GM19455 (cell line): ENCODE measurements at regions not wholly inside any gene's neighbourhood (a gene's known extent, or its start where the extent isn't known, plus 50 kb on each side); places are given as distances from the start of the nearest gene placed in this dataset.

Experiments
- ATAC-seq: cut with Tn5 transposase; IDR thresholded peaks from one replicate; pipeline ENCODE4 v1.9.1; 2021; ENCODE audit not compliant: unreplicated experiment

DNA sequence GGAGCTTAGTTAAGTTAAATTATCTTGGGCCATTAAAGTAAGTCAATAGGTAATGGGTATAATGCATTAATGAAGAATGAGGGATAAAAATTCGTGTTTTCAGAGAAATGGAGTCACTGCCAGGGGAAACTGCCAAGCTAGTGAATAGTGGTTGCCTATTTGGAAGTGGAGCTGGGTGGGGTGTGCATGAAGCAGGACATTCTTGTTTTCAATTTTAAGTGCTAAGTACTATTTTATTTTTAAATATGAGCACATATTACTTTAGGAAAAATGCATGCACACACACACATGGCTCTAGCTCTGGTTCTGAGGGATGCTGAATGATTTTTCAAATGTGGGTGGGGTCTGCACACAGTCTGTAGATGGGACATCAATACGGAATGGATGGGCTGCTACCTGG is 717.7 kb upstream of the SGCG start:
- no peak for ATAC-seq

DNA sequence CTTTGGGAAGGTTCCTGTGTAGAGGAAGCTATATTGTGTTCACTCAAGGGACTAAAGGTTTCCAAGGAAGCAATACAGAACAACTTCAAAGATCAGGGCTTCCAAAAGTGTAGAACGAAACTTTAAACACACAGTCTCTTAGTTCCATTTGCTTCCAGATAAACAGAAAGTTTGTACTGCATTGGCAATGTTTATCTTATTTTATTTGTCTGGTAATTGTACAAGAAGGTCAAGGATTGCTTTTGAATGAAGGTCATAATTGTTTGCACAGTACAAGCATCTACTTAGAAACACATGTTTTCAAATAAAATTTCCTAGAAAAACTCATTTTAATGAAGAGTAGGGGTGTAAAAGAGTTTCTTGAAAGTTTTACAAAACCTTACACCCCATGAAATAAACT is 712.7 kb upstream of the SGCG start:
- no peak for ATAC-seq

- ATAC-seq: no peak
These were observed 712.0 kb upstream of the SGCG start for GRCh38 chr13:22468824-22469223.

DNA sequence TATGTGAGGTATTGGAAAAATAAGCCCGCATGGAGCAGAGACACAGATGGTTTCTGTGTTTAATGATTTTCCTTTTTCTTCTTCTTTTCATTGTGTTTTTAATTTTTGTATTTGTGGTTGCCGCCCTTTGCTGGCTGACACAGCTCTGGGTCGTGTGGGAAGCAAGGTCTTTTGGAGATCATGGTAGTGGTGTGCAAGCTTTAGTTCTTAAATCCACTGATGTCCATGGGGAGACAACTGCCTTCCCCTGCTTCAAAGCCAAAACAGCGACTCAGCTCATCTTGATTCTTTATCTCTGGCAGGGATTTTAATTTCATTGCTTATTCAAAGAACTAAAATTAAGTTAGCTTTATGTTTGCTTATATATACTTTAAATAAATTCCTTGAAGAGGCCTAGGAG is 711.3 kb upstream of the SGCG start:
- ATAC-seq: no peak

DNA sequence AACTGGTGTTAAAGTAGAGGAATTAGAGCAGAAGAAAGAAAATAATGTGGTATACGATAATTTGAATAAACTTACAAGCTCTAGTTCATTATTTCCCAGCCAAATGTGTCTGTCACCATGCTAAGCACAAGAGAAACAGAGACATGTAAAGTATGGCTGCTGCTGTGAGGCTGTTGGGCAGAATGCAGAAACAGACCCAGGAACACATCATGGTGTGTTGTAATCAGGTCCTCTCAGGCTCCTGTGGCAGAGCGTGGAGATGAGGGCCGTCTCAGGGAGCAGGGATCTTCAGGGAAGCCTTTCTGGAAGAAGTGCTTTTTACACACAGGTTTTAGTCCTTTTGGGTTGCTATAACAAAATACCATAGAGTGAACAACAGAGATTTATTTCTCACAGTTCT is 710.7 kb upstream of the SGCG start:
- no peak for ATAC-seq

DNA sequence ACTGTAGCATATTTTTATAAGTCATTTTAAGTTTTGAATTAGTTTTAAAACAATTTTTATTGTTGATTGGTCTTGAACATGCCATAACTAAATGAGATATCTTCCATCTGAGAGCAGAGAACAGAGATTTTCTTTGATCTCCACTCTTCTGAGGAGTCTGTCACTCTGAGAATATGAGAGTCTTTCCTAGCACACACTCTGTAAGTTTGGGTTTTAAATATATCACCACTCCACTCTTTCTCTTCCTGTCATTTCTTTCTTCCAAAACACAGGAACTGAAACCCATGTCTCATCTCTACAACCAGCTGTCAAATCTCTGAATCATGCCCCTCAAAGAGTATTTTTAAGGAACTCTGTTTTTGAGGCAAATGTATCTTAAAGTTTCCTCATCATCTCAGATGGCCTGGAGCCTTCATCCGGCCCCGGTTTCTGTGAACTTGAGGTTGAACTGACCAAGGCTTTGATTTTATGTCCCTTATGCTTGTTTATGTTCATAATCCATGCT is 698.2 kb upstream of the SGCG start:
- ATAC-seq: no peak

DNA sequence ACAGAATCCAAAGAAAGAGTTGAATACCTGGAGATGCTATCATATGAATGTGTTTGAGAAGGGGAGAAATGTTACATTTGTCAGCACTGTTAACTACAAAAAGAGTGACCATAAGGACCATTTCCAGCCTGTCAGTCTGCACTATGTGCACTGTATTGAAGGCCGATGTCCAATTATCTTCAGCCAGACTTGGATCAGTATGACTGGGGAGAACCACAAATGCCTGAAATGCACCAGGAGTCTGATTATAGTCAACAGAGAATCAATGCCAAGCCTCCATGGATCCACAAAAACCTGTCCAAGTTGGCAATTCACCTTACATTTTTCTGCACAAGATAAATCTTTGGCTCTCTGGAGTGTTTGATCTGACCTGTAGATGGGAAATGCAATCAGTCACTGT is 697.5 kb upstream of the SGCG start:
- ATAC-seq: no peak

DNA sequence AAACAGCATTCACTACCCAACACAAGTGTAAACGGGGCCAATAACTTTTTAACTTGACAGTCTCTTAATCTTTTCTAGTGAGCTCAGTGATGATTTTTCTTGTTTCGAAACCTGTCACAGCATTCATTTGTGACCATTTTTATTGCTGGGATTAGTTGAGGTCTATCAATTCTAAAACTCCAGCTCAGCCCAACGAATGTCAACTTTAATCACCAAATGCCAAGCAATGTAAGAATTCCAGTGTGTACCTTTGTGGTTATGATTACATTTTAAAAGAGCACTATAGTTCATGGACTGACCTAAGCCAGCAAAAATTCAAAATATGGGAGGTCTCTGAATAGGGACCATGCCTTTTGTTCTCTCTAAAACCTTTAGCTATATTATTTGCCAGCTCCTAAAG is 694.3 kb upstream of the SGCG start:
- no peak for ATAC-seq

DNA sequence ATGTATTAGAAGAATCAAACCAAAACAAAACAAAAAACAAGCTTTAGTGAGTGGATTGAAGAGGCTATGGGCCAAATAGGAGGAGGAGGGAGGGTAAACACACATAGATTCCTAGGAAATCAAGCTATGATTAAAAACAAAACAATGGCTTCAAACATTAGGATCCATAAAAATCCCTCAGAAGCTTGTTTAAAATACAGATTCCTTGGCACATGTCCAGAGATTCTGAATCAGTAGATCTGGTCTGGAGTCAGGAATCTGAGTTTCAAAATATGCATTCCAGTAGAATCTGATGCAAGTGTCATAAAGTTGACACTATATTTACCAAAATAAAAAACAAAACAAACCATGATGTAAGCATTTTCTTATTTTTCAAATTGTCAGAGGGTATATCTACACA is 692.8 kb upstream of the SGCG start:
- no peak for ATAC-seq

- no peak for ATAC-seq
These were observed 691.0 kb upstream of the SGCG start for GRCh38 chr13:22489771-22490170.

DNA sequence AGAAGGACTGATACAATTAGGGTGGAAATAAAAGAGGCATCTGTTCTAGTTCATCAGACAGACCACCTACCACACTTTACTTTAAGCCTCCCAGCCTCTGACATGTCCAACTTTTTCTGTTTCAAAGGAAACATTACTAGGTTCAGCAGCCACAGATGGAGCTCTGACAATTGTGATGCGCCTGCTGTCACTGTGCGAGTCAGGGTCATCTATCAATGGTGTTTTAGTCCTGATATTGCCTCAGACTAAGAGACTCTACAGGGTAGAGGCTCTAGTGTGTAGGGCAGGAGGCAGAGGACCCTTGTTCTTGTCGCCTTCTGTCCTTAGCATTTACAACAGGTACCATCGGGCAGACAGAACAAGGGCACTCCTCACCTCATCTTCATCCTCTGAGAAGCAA is 685.0 kb upstream of the SGCG start:
- ATAC-seq: no peak

DNA sequence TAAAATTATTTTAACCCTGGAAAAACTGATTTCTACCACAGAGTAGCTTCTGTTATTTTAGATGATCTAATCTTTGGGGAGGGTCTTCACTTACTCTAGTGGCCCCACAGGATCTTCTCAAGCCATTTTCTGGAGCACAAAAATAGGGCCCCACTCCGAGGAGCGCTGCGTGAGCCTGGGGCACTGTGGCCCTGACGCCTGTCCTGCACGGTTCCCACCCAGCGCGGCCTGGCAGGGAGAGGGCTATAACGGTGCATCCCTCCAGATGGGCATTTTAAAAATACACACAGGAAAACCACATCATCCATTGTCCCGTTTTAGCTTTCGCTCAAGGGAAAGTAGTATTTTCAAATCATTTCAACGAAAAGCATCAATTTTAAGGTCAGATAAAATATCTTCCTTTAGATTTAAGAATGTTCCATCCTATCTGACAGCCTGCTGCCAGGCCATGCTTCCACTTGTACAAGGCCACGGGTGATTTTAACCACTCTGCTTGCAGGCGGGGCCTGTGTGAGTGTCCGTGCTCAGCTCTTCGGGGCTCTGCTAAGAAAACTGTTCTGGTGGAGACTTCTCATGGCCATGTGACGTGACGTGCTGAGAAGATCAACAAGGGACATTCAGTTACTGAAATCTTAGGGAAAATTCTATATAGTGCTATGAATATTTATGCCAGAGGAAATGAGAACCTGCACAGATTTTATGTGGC is 683.8 kb upstream of the SGCG start:
- ATAC-seq: no peak

DNA sequence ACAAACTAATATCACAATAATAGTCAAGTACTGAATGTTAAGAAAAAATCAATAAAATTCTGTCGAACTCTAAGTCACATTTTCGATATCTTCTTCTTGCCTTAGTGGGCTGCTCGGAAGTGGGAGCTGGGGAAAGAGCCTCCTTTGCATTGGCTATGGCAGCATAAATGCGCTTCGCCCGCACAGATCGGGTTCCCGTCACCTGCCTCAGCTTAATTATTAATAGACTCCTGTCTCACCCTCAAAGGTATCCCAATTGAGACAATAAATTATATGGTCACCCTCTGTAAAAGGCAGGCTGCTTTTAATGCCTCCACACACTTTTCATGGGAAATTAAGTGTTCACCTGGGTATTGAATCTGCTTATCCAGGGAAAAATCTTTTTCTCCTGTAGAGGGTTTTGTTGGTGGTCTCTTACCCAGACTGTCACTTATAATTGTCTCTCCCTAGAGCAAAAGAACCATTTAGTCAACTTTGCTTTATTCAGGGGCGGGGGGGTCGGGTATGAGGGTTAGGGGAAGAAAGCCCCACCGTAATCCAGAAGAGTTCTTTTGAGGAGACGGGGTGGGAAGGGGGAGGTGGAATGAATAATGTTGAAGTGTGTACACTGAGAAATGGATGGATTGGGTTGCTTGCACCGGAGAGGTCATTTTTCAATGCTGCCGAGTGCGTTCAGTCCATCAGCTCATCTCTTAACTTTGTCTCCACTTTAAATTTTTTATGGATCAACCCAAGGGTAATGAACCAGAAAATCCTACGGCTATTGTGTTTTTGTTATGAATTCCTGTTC is 682.6 kb upstream of the SGCG start:
- ATAC-seq: no peak

DNA sequence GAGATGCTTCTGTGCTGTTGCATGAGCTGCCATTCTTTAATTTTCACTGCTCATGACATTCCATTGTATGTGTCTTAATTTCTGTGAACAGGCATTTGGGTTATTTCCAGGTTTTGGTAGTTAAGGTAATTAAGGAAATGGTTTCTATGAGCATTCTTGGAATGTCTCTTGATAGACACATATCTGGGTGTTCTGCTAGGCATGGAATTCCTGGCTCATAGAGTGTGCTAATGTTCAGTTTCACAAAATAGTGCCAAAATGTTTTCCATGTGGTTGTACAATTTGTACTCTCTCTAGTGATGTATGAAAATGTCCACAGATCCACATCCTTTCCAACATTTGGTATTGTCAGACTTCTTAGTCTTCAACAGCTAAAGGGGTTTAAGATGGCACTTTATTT is 680.9 kb upstream of the SGCG start:
- ATAC-seq: no peak

DNA sequence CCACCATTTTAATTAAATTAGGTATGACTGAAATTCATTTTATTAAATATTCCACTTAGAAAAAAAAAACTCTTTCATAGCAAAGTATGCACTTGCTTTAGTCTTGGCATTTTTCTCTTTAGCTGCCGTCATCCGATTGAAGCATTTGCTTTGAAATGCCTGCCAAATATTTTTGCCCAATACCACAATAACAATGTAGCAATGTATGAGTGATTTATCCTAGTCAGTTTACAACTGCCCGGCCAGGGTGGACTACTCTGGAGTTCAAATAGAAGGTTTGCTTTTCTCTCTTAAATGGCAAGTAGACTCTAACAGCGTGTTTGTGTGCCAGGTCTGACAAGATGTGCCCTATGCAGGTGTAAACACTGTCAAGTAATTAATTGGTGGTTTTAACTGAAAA is 675.3 kb upstream of the SGCG start:
- ATAC-seq: no peak

DNA sequence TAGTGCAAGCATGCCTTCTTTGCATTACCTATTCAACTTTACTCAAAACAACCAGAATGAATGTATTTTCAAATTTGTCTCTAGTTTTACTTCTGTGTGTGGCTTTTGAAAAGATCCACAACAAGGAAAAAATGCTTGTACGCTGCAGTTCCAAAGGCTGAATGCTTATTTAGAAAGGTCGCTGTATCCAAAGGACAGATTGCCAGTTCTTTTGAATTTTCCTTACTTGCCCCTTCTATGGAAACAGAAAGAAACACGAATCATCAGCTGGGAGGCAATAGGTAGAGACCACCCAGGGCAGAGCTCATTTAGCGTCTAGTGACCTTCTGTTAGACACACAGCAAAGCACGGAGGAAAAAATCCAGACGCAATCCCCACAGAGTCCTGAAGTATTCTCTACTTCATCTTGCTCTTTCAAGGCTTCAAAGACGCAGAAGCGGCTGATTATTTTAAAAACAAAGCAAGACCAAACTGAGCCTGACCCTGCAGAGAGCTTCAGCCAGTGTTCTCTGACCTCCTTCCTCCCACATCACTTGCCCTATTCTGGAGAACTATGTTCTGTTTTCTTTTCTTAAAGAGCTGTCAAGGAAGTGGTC is 674.6 kb upstream of the SGCG start:
- ATAC-seq: no peak

DNA sequence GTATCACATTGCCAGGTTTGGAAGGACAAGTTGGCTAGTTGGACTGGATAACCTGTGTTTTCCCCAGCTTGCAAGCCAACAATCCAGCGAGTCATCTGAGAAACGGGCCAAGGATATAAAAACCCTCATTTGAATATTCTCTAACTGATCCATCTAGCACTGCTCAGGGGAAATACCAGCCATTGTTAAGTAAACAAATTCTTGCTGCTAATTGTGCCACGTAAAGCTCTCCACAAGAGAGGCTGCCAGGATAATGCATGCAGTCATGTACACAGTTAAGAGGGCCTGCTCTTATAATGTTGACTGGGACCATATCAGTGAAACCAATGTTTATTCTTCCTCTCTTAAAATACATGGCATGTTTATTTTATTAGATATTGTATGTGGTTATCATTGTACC is 663.2 kb upstream of the SGCG start:
- no peak for ATAC-seq

DNA sequence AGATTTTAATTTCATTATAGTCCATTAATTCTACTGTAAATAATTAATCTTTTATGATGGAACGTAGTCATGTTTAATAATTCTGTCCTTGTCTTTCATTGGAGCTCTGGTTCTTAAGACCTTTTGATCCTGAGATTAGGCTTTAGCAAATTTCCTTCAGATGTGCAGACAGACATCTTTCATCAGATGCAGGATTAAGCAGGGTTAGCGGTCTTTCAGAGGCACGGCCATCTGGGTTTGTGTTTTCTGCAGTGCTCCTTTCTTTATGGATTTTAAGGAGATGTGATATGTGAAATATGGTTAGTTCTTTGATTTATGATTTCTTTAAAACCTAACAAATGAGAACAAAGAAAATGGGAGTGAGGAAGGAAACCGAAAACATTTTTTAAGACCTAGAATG is 643.9 kb upstream of the SGCG start:
- no peak for ATAC-seq

DNA sequence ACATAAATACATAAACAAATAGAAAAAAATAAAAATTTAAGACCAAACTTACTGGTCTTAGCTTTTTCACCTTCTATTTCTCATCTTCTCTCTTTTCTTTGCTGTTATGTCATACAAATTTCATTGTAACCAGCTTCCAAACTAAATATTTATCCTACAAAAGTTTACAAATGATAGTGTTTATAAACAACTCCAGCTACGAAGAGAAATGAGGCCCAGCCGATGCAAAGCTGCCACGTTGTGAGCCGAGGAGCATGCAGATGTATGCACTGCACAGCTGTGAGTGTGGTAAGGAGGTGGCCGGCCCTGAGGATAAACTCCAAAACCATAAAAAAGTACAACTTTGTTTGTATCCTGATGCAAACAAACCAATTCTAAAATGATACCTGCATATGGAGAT is 642.4 kb upstream of the SGCG start:
- ATAC-seq: no peak

DNA sequence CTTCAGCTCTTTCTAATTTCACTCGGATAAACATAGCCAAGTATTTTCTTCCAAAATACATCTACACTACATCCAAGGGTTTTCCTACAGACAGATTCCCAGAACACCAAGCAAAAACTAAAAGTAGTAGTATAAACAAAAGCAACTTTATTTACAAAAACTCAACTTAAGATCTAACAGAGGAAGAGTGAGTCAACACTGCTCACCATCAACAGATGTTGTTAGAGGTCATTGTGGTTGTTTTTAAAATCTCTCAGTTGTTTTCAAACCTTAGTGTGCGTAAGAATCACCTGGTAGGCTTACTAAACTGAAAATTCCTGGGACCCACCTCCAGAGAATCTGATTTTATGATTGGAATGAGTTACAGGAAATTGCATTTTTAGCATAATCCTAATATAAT is 631.7 kb upstream of the SGCG start:
- ATAC-seq: no peak

DNA sequence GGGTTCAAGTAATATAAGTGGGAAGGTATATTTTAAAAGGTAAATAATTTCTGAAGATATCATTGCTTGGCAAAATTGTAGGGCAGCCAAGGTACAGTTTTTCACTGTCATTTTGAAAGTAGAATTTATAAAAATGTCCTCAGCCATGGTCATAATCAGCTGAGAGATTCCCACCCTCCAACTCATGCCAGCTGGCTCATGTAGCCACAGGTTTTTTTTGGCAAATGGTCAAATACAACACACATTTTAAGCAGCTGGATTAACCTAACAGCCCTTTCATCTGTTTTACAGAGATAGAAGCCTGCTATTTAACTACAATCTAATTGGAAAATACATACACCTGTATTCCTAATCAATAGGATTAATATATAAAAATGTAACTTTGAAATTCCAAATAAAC is 619.2 kb upstream of the SGCG start:
- no peak for ATAC-seq

DNA sequence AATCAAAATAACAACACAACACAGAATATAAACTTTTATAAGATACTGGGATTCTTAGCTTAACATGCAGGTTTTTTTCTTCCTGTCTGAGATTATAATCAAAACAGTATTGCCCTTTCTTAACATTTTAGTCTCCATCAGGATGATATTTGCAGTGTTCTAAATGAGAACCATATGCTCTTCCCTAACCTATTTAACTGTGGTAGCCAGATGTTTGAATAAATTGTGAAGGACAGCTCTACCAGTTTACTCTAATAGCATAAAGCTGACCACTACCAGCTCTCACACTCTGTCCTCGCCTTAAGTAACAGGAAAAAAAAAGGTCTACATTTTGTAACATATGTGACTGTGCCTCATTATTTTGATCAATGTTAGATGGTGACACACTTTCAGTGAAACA is 618.7 kb upstream of the SGCG start:
- ATAC-seq: no peak
